MCF 10A (cell line): ENCODE measurements at regions not wholly inside any gene's neighbourhood (a gene's known extent, or its start where the extent isn't known, plus 50 kb on each side); places are given as distances from the start of the nearest gene placed in this dataset.
"Not testable (repeated sequence)": the region's sequence is repeated elsewhere in the genome, so short reads cannot be mapped to it uniquely, and the experiment has no call there.

Experiments used
- BruUV-seq: library from RNA; stranded (reverse); fragments of 400-500 nt; replicated peaks from 2 replicates; lab custom pipeline; 2021; lab: Mats Ljungman, UMichigan
- CTCF ChIA-PET: fragments of 300-600 bp; sonication (Branson Sonifier 250); formaldehyde crosslinking; extraction: SDS; loops from one replicate; lab custom pipeline; 2021; ENCODE audit warnings: antibody characterized with exemption, inconsistent platforms; lab: Yijun Ruan, JAX
- POLR2A ChIA-PET: fragments of 300-600, 350-650 bp; sonication (Branson Sonifier 250); formaldehyde crosslinking; extraction: SDS; loops from one replicate; lab custom pipeline; 2020; ENCODE audit warnings: antibody characterized with exemption, inconsistent platforms; lab: Yijun Ruan, JAX
- DNase-seq: peaks from one replicate; pipeline ENCODE4 v3.0.0-alpha.2; 2018; ENCODE audit not compliant: unreplicated experiment
- H3K27ac Mint-ChIP-seq: one replicate; pipeline ENCODE4 v1.8.0; 2022; ENCODE audit warnings: mild to moderate bottlenecking, low read depth, mixed read lengths; ENCODE audit not compliant: unreplicated experiment
- H3K27me3 Mint-ChIP-seq: one replicate; pipeline ENCODE4 v1.8.0; 2022; ENCODE audit warnings: mixed read lengths; ENCODE audit not compliant: insufficient read depth, unreplicated experiment
- H3K36me3 Mint-ChIP-seq: one replicate; pipeline ENCODE4 v1.8.0; 2022; ENCODE audit warnings: mild to moderate bottlenecking, moderate library complexity, mixed read lengths; ENCODE audit not compliant: insufficient read depth, unreplicated experiment
- H3K4me1 Mint-ChIP-seq: one replicate; pipeline ENCODE4 v1.8.0; 2022; ENCODE audit warnings: mixed read lengths; ENCODE audit not compliant: insufficient read depth, unreplicated experiment
- H3K4me3 Mint-ChIP-seq: one replicate; pipeline ENCODE4 v1.8.0; 2022; ENCODE audit warnings: mild to moderate bottlenecking, moderate library complexity, mixed read lengths; ENCODE audit not compliant: unreplicated experiment
- H3K9me3 Mint-ChIP-seq: one replicate; pipeline ENCODE4 v1.8.0; 2022; ENCODE audit warnings: mixed read lengths; ENCODE audit not compliant: unreplicated experiment
- CTCF ChIP-seq: fragments of 200-600 bp; IDR thresholded peaks from one replicate; pipeline ENCODE4 v1.8.0; 2022; ENCODE audit warnings: antibody characterized with exemption, mild to moderate bottlenecking; ENCODE audit not compliant: unreplicated experiment
- intact Hi-C: fragments of 100-400 bp; cut with micrococcal nuclease; formaldehyde crosslinking; loops from 2 replicates; pipeline ENCODE4 v1.14.1; 2022

GRCh38 chr20:30487947-30488926, 769.2 kb upstream of the DEFB115 start:
- intact Hi-C loops: no loop called here
- peaks cover 15% of the 10 kb centered on the region for H3K9me3 Mint-ChIP-seq
- no TSS peak for BruUV-seq

GRCh38 chr20:30488941-30489613, 768.4 kb upstream of the DEFB115 start:
- intact Hi-C loops: no loop called here
- POLR2A ChIA-PET: no interaction called here
- CTCF ChIA-PET: no interaction called here
- peaks cover 9% of the 10 kb centered on the region for H3K9me3 Mint-ChIP-seq
- BruUV-seq: no TSS peak
- no peak for TF ChIP-seq CTCF
- DNase-seq: no peak
- no peaks in the 10 kb centered on the region for H3K27me3 Mint-ChIP-seq
- H3K4me3 Mint-ChIP-seq: no peak overlapping the region
- H3K4me1 Mint-ChIP-seq: no peaks in the 10 kb centered on the region
- no peak overlapping the region for H3K27ac Mint-ChIP-seq
- H3K36me3 Mint-ChIP-seq: no peaks in the 10 kb centered on the region

More at GRCh38 chr20:30487947-30488926, 769.2 kb upstream of the DEFB115 start:
- Mint-ChIP-seq H3K36me3 (no peaks in the 10 kb centered on the region), H3K4me1 (no peaks in the 10 kb centered on the region), H3K4me3 (no peak overlapping the region), H3K27me3 (no peaks in the 10 kb centered on the region), H3K27ac (no peak overlapping the region)
- no peak for TF ChIP-seq CTCF
- CTCF ChIA-PET: no interaction called here
- POLR2A ChIA-PET: no interaction called here
- DNase-seq: no peak

- no peaks in the 10 kb centered on the region for H3K4me1 Mint-ChIP-seq
- no peak for DNase-seq
- no peaks in the 10 kb centered on the region for H3K27me3 Mint-ChIP-seq
- no peak overlapping the region for H3K27ac Mint-ChIP-seq
- H3K4me3 Mint-ChIP-seq: no peak overlapping the region
- peaks cover 9% of the 10 kb centered on the region for H3K9me3 Mint-ChIP-seq
- no peak for TF ChIP-seq CTCF
- ChIA-PET CTCF (no interaction called here), POLR2A (no interaction called here)
- intact Hi-C loops: no loop called here
- no TSS peak for BruUV-seq
- no peaks in the 10 kb centered on the region for H3K36me3 Mint-ChIP-seq
Observed at GRCh38 chr20:30489614-30490003, 767.9 kb upstream of the DEFB115 start.

- intact Hi-C loops: no loop called here
- no peak for TF ChIP-seq CTCF
- no peak overlapping the region for H3K27ac Mint-ChIP-seq
- BruUV-seq: no TSS peak
- H3K27me3 Mint-ChIP-seq: no peaks in the 10 kb centered on the region
- CTCF ChIA-PET: interaction anchor here (0.6 kb wide), 1 partner anchor 322 kb away, joined by 4 read pairs; no protein-coding TSS in a partner anchor
- H3K36me3 Mint-ChIP-seq: no peaks in the 10 kb centered on the region
- DNase-seq: no peak
- peaks cover 9% of the 10 kb centered on the region for H3K9me3 Mint-ChIP-seq
- H3K4me3 Mint-ChIP-seq: no peak overlapping the region
- no peaks in the 10 kb centered on the region for H3K4me1 Mint-ChIP-seq
- POLR2A ChIA-PET: no interaction called here
Observed at GRCh38 chr20:30491016-30491415, 766.4 kb upstream of the DEFB115 start.

GRCh38 chr20:30496656-30497055, 760.8 kb upstream of the DEFB115 start:
- H3K9me3 Mint-ChIP-seq, H3K27me3 Mint-ChIP-seq, intact Hi-C loops, DNase-seq, H3K27ac Mint-ChIP-seq, H3K36me3 Mint-ChIP-seq, CTCF ChIA-PET, POLR2A ChIA-PET, H3K4me3 Mint-ChIP-seq, H3K4me1 Mint-ChIP-seq, BruUV-seq: not testable (repeated sequence)

- H3K36me3 Mint-ChIP-seq, CTCF ChIA-PET, DNase-seq, H3K27me3 Mint-ChIP-seq, H3K4me3 Mint-ChIP-seq, H3K9me3 Mint-ChIP-seq, BruUV-seq, POLR2A ChIA-PET, H3K27ac Mint-ChIP-seq, intact Hi-C loops, H3K4me1 Mint-ChIP-seq: not testable (repeated sequence)
Observed at GRCh38 chr20:30497191-30497590, 760.3 kb upstream of the DEFB115 start.
